GM10248 (cell line): ENCODE measurements at regions not wholly inside any gene's neighbourhood (a gene's known extent, or its start where the extent isn't known, plus 50 kb on each side); places are given as distances from the start of the nearest gene placed in this dataset.

Experiments
- CTCF ChIA-PET: fragments of 300-600 bp; sonication (Branson Sonifier 250); formaldehyde crosslinking; extraction: SDS; loops from one replicate; lab custom pipeline; 2021; ENCODE audit warnings: antibody characterized with exemption; lab: Yijun Ruan, JAX
- POLR2A ChIA-PET: fragments of 350-650 bp; sonication (Branson Sonifier 250); formaldehyde crosslinking; extraction: SDS; loops from one replicate; lab custom pipeline; 2020; ENCODE audit warnings: antibody characterized with exemption; lab: Yijun Ruan, JAX
- DNase-seq: peaks from one replicate; pipeline ENCODE4 v3.0.0; 2012; ENCODE audit errors: extremely low spot score
- TF ChIP-seq, protein P1 (sequence below): IDR thresholded peaks from 2 replicates; pipeline ENCODE4 v1.5.1; 2012; ENCODE audit warnings: mild to moderate bottlenecking, low read depth; ENCODE audit errors: extremely low read depth, missing control alignments, control extremely low read depth

DNA sequence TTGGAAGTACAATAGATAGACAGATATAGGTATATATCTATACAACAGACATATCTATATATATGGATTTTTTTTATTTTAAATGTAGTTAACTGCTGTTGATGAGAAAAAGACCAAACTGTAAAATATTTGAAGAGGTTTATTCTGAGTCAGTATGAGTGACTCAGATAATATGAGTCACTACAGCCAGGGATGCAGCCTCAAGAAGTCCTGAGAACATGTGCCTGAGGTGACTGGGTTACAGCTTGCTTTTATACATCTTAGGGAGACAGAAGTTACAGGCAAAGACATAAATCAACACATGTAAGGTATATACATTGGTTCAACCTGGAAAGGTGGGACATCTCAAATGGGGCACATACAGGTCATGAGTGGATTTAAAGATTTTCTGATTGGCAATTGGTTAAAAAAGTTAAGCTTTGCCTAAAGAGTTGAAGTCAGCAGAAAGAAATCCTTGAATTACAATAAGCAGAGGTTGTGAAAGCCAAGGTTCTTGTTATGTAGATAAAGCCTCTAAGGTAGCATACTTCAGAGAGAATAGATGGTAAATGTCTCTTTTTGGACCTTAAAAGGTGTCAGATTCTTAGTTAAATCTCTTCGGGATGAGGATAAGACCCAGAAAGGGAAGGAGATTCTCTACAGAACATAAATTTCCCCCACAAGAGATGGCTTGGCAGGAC is 149.9 kb downstream of the RBM43 start:
- no peak for DNase-seq
- TF ChIP-seq, protein P1, sequence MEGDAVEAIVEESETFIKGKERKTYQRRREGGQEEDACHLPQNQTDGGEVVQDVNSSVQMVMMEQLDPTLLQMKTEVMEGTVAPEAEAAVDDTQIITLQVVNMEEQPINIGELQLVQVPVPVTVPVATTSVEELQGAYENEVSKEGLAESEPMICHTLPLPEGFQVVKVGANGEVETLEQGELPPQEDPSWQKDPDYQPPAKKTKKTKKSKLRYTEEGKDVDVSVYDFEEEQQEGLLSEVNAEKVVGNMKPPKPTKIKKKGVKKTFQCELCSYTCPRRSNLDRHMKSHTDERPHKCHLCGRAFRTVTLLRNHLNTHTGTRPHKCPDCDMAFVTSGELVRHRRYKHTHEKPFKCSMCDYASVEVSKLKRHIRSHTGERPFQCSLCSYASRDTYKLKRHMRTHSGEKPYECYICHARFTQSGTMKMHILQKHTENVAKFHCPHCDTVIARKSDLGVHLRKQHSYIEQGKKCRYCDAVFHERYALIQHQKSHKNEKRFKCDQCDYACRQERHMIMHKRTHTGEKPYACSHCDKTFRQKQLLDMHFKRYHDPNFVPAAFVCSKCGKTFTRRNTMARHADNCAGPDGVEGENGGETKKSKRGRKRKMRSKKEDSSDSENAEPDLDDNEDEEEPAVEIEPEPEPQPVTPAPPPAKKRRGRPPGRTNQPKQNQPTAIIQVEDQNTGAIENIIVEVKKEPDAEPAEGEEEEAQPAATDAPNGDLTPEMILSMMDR: no peak
- ChIA-PET POLR2A (no interaction called here), CTCF (interaction anchor here (1.3 kb wide), 1 partner anchor 9 kb away, joined by 3 read pairs; no protein-coding TSS in a partner anchor)

DNA sequence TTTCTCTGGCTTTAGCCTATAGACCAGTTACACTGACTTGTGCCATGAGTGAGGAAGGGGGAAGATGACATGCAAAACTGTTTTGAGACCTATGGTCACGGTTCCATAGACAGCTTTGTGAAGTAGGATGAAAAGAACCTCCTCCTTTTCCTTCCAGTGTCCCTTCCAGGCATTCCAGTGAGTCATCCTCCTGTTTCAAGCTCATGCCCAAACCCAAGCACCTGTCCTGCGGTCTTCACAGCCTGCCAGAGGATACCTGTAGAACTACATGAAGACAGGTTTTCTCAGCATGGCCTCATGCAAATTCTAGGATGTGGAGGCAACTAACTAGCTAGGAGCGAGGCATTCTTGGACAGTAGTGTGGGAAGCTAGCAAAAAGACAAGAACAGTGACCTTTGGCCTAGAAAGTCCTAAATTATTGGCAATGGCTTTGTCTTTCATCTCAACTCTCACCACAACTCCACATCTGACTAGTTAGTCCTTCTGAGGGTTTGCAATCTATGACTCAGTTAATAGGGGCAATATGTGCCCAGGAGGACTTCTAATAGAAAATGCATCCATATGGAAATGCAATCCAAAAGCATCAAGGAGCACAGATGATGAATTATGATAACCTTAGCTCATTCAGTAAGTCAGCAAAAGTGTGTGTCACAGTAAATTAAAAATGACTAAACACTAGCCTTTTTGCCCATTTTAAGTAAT is 154.7 kb downstream of the RBM43 start:
- TF ChIP-seq, protein P1: no peak
- POLR2A ChIA-PET: no interaction called here
- no peak for DNase-seq
- CTCF ChIA-PET: interaction anchor here (1.8 kb wide), 1 partner anchor 8 kb away, joined by 6 read pairs; no protein-coding TSS in a partner anchor

DNA sequence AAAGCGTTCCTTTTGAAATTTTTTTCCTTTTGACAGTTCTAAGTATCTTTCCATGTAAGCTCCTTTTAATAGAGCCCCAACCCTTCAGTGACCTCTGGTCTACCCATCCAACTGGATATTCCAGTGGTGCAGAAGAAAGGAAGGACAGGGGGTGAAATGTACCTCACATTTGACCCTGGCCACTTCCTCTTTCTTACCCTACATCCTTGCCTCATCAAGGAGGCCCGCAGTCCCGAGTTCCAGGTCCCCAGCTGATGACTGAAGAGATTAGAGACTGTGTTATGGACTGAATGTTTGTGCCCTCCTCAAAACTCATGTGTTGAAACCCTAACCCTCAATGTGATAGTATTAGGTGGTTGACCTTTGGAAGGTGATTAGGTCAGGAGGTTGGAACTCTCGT is 158.1 kb downstream of the RBM43 start:
- TF ChIP-seq, protein P1: no peak
- ChIA-PET POLR2A (no interaction called here), CTCF (interaction anchor here (1.5 kb wide), 1 partner anchor 18 kb away, joined by 3 read pairs; no protein-coding TSS in a partner anchor)
- DNase-seq: no peak

DNA sequence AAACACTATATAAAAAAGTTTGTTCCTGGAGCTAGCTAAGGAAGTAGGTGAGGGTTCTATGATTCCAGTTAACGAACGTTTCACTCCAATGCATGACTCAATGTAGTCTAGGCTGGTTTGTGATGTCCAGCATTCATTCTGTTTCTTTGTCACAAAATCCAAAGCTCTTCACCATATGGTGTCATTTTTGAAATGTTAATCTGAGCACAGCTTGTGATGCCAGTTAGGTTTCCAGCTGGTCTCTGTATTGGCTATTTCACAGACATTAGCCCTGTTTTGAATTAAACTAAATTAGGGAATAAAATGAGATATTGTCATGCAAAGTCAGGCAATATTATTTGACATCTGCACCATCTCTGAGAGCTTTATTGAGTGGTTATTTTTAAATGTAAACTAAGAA is 159.4 kb downstream of the RBM43 start:
- CTCF ChIA-PET: interaction anchor here (1.2 to 1.4 kb wide), 3 partner anchors 10 to 15 kb away, joined by 3 to 4 read pairs (median 3); no protein-coding TSS in a partner anchor

DNA sequence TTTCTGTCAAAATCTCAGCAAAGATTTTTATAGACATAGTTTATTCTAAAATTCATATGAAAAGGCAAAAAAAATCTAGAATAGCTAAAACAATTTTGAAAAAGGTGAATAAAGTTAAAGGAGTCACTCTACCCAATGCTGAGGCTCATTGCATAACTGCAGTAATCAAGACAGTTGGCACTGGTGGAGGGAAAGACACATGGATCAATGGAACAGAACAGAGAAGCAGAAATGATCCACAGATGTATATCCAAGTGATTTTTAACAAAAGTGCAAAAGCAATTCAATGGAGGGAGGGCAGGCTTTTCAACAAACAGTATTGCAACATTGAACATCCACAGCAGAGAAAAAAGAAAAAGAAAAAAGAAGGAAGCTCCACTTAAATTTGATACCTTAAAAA is 162.8 kb downstream of the RBM43 start:
- POLR2A ChIA-PET: no interaction called here
- no peak for DNase-seq
- CTCF ChIA-PET: interaction anchor here (1.7 kb wide), 1 partner anchor 9 kb away, joined by 6 read pairs; no protein-coding TSS in a partner anchor
- TF ChIP-seq, protein P1: no peak

More for the DNA sequence above, 159.4 kb downstream of the RBM43 start:
- DNase-seq: no peak
- POLR2A ChIA-PET: no interaction called here
- TF ChIP-seq, protein P1: no peak

DNA sequence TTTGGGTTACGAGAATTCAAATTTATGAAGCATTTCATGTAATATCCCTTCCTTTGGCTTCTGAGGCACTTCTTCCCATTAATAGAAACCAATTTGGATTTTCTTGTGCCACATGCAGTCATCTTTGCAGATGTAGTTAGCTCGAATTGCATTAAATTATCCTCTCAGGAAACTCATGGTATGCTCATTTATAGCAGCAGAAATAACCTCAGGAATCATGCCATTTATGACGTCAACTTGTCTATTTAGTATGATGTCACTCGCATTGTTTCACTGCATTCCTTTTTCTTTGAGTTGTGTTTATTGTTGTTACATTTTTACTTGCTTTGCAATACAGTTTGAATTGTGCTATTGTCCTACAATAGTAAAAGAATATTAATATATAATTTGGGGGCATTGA is 163.8 kb downstream of the RBM43 start:
- CTCF ChIA-PET: interaction anchor here (1.7 kb wide), 1 partner anchor 10 kb away, joined by 6 read pairs; no protein-coding TSS in a partner anchor
- POLR2A ChIA-PET: no interaction called here
- TF ChIP-seq, protein P1: no peak
- DNase-seq: no peak
